ENCODE measurements at regions not wholly inside any gene's neighbourhood (a gene's known extent, or its start where the extent isn't known, plus 50 kb on each side); places are given as distances from the start of the nearest gene placed in this dataset.

GRCh38 chr2:20882466-20883170, 59.7 kb upstream of the LDAH start:
- TF ChIP-seq CTCF (IDR thresholded peaks at IDR 0.05): no peak
- no peak for TF ChIP-seq POLR2A (IDR thresholded peaks at IDR 0.05)
